Retinal pigment epithelial cell (primary cell): ENCODE measurements at regions not wholly inside any gene's neighbourhood (a gene's known extent, or its start where the extent isn't known, plus 50 kb on each side); places are given as distances from the start of the nearest gene placed in this dataset.

ENCODE experiments used
- DNase-seq: peaks from one replicate; pipeline ENCODE4 v3.0.0-alpha.2; 2010; ENCODE audit warnings: low read depth
- H3K4me3 ChIP-seq: 2 replicates; pipeline ENCODE4 v1.5.1; 2011; ENCODE audit warnings: mild to moderate bottlenecking, low read length, control low read depth, moderate library complexity
- TF ChIP-seq, protein P1 (sequence below): conservative IDR thresholded peaks from 2 replicates; pipeline ENCODE4 v1.5.1; 2011; ENCODE audit warnings: low read depth, low read length, control low read depth, inconsistent platforms

DNA sequence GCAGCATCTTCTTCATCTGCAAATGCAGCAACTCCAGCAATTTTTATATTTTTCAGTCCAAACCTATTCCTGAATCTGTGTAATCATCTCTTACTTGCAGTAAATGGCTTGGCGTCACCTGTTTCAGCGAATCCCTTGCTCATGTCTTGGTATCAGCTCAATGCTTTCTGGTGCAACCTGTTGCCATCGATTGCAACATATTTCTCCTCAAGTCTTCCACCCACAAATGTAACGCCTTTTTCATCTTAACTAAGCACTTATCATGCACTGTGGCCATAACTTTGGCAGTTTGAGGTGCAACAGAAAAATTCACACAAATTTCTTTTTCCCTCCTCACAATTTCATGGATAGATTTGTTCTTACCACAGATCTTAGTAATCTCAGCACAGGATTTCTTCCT lies 168.3 kb downstream of the HERPUD2 start:
- DNase-seq, result no peak
- no peak overlapping the region for H3K4me3 ChIP-seq
- TF ChIP-seq, protein P1, sequence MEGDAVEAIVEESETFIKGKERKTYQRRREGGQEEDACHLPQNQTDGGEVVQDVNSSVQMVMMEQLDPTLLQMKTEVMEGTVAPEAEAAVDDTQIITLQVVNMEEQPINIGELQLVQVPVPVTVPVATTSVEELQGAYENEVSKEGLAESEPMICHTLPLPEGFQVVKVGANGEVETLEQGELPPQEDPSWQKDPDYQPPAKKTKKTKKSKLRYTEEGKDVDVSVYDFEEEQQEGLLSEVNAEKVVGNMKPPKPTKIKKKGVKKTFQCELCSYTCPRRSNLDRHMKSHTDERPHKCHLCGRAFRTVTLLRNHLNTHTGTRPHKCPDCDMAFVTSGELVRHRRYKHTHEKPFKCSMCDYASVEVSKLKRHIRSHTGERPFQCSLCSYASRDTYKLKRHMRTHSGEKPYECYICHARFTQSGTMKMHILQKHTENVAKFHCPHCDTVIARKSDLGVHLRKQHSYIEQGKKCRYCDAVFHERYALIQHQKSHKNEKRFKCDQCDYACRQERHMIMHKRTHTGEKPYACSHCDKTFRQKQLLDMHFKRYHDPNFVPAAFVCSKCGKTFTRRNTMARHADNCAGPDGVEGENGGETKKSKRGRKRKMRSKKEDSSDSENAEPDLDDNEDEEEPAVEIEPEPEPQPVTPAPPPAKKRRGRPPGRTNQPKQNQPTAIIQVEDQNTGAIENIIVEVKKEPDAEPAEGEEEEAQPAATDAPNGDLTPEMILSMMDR, result no peak

DNA sequence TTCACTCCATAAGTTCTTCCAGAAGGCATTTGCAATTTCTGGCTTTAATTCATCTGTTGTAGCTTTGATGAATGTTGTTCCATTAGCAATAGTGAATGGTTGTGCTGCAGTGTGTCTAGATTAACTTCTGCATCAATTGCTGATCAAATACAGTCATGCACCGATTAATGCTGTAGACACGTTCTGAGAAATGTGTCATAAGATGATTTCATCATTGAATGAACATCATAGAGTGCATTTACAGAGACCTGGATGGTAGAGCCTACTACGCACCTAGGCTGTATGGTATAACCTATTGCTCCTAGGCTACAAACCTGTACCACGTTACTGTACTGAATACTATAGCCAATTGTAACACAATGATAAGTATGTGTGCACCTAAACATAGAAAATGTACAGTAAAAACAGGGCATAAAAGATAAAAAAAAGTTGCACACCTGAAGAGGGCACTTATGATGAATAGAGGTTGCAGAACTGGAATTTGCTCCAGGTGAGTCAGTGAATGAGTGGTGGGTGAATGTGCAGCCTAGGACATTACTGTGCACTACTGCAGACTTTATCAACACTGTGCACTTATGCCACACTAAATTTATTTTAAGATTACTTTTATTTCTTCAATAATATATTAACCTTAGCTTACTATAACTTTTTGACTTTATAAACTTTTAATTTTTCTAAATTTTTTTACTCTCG lies 170.7 kb downstream of the HERPUD2 start:
- DNase-seq, result no peak
- H3K4me3 ChIP-seq, result no peak overlapping the region
- TF ChIP-seq, protein P1, result no peak

DNA sequence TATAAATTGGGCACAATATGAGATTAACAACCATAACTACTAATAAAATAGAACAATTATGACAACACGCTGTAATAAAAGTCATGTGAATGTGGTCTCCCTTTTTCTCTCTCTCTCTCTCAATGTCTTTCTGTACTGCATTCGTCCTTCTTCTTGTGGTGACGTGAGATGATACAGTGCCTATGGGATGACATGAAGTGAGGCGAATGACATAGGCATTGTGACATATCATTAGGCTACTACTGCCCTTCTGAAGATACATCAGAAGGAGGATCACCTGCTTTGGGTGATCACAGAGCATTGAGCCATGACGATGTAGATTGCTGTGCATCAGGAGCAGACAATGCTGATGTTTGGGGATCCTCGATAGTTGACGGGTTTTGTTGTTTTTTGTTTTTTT lies 171.6 kb downstream of the HERPUD2 start:
- H3K4me3 ChIP-seq, result no peak overlapping the region
- no peak for DNase-seq
- TF ChIP-seq, protein P1, result no peak

DNA sequence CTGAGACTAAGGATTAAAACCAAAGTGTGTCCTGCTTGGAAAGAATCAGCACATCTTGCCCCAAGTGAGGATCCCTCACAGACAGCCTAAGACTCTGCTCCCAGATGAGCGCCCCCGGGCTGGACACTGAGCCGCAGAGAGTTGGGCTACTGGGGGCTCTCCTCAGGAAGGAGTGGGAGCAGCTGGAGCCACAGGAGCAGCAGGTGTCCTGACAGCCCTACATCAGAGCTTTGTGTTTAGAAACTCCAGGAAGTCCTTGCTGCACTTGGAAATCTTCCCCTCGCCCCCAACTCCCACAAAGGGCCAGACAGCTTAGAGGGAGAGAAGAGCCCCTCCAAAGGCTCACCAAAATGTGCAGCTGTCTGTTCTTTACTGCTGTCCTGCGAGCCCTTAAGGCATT lies 172.2 kb downstream of the HERPUD2 start:
- no peak overlapping the region for H3K4me3 ChIP-seq
- TF ChIP-seq, protein P1, result no peak
- DNase-seq, result no peak

DNA sequence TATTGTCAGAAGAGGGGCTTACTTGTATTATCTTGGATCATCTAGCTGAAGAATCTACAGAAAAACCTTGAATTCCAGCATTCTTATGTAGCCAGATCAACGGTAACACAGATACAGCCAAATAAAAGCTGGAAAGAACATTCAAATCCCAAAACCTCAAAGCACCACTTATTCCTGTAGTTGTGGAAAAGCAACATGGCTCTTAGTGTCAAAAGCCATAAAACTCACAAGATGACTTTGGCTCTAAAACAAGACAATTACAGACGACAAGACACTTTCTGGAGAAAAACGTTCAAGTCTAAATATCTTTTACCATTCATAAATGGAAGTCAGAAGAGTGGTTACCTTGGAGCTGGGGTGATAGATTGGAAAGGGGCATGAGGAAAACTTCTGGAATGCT lies 173.0 kb downstream of the HERPUD2 start:
- TF ChIP-seq, protein P1, result no peak
- no peak for DNase-seq
- no peak overlapping the region for H3K4me3 ChIP-seq

DNA sequence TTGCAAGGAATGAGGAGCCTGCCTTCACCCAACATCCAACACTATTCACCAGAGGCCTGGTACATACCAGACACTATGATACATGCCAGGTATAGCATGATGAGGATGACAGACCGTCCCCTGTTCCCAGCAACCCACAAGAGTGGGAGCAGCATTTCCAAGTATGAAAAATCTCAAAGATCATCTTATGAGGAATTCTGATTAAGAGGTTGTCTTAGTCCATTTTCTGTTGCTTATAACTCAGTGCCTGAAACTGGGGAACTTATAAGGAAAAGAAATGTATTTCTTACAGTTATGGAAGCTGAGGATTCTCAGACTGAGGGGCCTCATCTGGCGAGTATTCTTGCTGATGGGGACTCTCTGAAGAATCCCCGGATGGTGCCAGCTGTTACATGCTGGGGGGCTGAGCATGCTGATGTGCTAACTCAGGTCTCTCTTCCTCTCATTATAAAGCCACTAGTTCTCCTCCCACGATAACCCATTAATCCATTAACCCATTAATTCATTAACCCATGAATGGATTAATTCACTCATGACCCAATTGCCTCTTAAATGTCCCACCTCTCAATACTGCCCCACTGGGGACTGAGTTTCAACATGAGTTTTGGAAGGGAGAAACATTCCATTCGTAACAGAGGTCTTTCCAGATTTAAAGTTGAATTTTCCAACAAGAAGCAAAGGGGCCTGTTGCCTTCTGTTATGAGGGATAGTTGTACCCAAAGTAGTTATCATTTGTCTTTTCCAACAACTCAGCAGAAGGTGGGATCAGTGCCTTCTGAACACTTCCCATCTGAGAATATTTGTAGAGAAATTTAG lies 173.9 kb downstream of the HERPUD2 start:
- no peak overlapping the region for H3K4me3 ChIP-seq
- DNase-seq, result no peak
- TF ChIP-seq, protein P1, result peak; percentile 2
